Body of pancreas (tissue), 4 donors: ENCODE measurements at regions not wholly inside any gene's neighbourhood (a gene's known extent, or its start where the extent isn't known, plus 50 kb on each side); places are given as distances from the start of the nearest gene placed in this dataset.
"Not testable (repeated sequence)": the region's sequence is repeated elsewhere in the genome, so short reads cannot be mapped to it uniquely, and the experiment has no call there.

Experiments
- CTCF ChIP-seq, 7 experiments: fragments of 450-650 bp in 4 of 7; fragments of 200-600 bp in 3 of 7; sonication (generic) in 3 of 7; IDR thresholded peaks; one replicate each; pipeline ENCODE4 v1.5.1; 2016 to 2019; ENCODE audit warnings: antibody characterized with exemption in 7 of 7
- POLR2A ChIP-seq, 3 donors: fragments of 450-650 bp; IDR thresholded peaks; one replicate each; pipeline ENCODE4 v1.6.1; 2016; ENCODE audit warnings: antibody characterized with exemption in 3 of 3, mild to moderate bottlenecking in 2 of 3

GRCh38 chr6:61103660-61104059 is 1182.4 kb downstream of the KHDRBS2 start:
- TF ChIP-seq CTCF, POLR2A (IDR thresholded peaks at IDR 0.05): not testable (repeated sequence)
